Fibroblast of lung (primary cell): ENCODE measurements at regions not wholly inside any gene's neighbourhood (a gene's known extent, or its start where the extent isn't known, plus 50 kb on each side); places are given as distances from the start of the nearest gene placed in this dataset.

Experiments
- DNase-seq, 2 donors: peaks; one replicate each; pipeline versions ENCODE4 v3.0.0 to v3.0.0-alpha.2; 2010; ENCODE audit warnings: low read depth in 2 of 2
- H2AFZ ChIP-seq: 2 replicates; pipeline ENCODE4 v1.5.1; 2012; ENCODE audit warnings: low read length, control low read depth, inconsistent platforms
- H3K27ac ChIP-seq: 2 replicates; pipeline ENCODE4 v1.5.1; 2011; ENCODE audit warnings: low read length, control low read depth; ENCODE audit not compliant: insufficient read depth
- H3K27me3 ChIP-seq: 2 replicates; pipeline ENCODE4 v1.5.1; 2011; ENCODE audit warnings: mild to moderate bottlenecking, low read length; ENCODE audit not compliant: control insufficient read depth, insufficient read depth
- H3K36me3 ChIP-seq: 2 replicates; pipeline ENCODE4 v1.5.1; 2011; ENCODE audit warnings: low read length; ENCODE audit not compliant: control insufficient read depth, insufficient read depth
- H3K4me1 ChIP-seq: 2 replicates; pipeline ENCODE4 v1.5.1; 2011; ENCODE audit warnings: low read length; ENCODE audit not compliant: control insufficient read depth, insufficient read depth; ENCODE audit errors: extremely low read depth
- H3K4me2 ChIP-seq: 2 replicates; pipeline ENCODE4 v1.5.1; 2011; ENCODE audit warnings: low read length, control low read depth; ENCODE audit not compliant: insufficient read depth; ENCODE audit errors: extremely low read depth
- H3K4me3 ChIP-seq, 4 experiments: fragments of 200-600 bp in 1 of 4; sonication (generic) in 1 of 4; replicated peaks in 1 of 4; 2 replicates each; pipeline ENCODE4 v1.5.1; 2011 to 2016; ENCODE audit warnings: low read length in 4 of 4, low read depth in 3 of 4, mild to moderate bottlenecking in 3 of 4, control low read depth in 2 of 4, inconsistent platforms in 1 of 4, mixed read lengths in 1 of 4; ENCODE audit not compliant: insufficient read depth in 1 of 4; ENCODE audit errors: control extremely low read depth in 1 of 4
- H3K79me2 ChIP-seq: 2 replicates; pipeline ENCODE4 v1.5.1; 2012; ENCODE audit warnings: mild to moderate bottlenecking, low read length, inconsistent platforms; ENCODE audit not compliant: control insufficient read depth, insufficient read depth
- H3K9ac ChIP-seq: 2 replicates; pipeline ENCODE4 v1.5.1; 2011; ENCODE audit warnings: mild to moderate bottlenecking, low read length, control low read depth; ENCODE audit not compliant: insufficient read depth
- H3K9me3 ChIP-seq: 2 replicates; pipeline ENCODE4 v1.5.1; 2012; ENCODE audit warnings: low read depth, low read length; ENCODE audit not compliant: control insufficient read depth, insufficient read depth
- H4K20me1 ChIP-seq: 2 replicates; pipeline ENCODE4 v1.5.1; 2011; ENCODE audit warnings: low read length; ENCODE audit not compliant: control insufficient read depth, insufficient read depth; ENCODE audit errors: extremely low read depth
- EZH2 ChIP-seq: IDR thresholded peaks from 2 replicates; pipeline ENCODE4 v1.5.1; 2012; ENCODE audit warnings: low read length, control low read depth, mild to moderate bottlenecking; ENCODE audit errors: missing control alignments
- TF ChIP-seq, protein P1 (sequence below), 2 donors: IDR thresholded peaks in 1 of 2; conservative IDR thresholded peaks in 1 of 2; 1 replicate in 1 of 2; 2 replicates in 1 of 2; pipeline ENCODE4 v1.5.1; 2011 to 2012; ENCODE audit warnings: low read length in 2 of 2, control low read depth in 1 of 2, inconsistent platforms in 1 of 2, low read depth in 1 of 2, mild to moderate bottlenecking in 1 of 2

DNA sequence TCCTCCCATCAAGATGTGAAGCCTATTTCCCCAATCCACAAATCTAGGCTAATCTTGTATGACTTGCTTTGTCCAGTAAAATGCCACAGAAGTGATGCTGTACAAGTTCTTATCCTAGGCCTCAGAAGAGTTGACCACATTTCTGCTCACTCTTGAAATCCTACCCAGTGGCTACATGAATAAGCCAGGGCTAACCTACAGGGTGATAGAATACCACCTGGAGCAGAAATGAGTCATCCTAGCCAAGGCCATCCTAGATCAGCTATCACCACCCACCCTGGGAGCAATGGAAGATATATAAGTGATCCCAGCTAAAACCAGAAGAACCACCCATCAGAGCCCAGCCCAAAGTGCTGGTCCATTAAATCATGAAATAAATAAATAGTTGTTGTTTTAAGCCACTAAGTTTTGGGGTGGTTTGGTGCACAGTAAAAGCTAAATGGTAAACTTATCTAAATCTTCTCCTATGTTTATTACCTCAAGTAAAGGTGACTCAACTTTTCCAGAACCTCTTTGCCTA lies 105.1 kb downstream of the RPS29 start:
- Histone ChIP-seq H4K20me1 (no peaks in the 10 kb centered on the region), H3K4me1 (no peaks in the 10 kb centered on the region), H3K27me3 (no peaks in the 10 kb centered on the region), H3K27ac (no peak overlapping the region), H3K79me2 (no peaks in the 10 kb centered on the region), H3K9ac (no peak overlapping the region), H3K4me3 (no peak overlapping the region), H3K36me3 (no peaks in the 10 kb centered on the region), H3K4me2 (no peak overlapping the region), H2AFZ (no peak overlapping the region), H3K9me3 (no peaks in the 10 kb centered on the region)
- TF ChIP-seq, protein P1, sequence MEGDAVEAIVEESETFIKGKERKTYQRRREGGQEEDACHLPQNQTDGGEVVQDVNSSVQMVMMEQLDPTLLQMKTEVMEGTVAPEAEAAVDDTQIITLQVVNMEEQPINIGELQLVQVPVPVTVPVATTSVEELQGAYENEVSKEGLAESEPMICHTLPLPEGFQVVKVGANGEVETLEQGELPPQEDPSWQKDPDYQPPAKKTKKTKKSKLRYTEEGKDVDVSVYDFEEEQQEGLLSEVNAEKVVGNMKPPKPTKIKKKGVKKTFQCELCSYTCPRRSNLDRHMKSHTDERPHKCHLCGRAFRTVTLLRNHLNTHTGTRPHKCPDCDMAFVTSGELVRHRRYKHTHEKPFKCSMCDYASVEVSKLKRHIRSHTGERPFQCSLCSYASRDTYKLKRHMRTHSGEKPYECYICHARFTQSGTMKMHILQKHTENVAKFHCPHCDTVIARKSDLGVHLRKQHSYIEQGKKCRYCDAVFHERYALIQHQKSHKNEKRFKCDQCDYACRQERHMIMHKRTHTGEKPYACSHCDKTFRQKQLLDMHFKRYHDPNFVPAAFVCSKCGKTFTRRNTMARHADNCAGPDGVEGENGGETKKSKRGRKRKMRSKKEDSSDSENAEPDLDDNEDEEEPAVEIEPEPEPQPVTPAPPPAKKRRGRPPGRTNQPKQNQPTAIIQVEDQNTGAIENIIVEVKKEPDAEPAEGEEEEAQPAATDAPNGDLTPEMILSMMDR (conservative IDR thresholded peaks at IDR 0.05 in 1 of 2, IDR thresholded peaks at IDR 0.05 in 1 of 2; ENCODE audit: low read depth in 1 of 2, low read length in 2 of 2) = no peak
- no peak for TF ChIP-seq EZH2
- DNase-seq = no peak

DNA sequence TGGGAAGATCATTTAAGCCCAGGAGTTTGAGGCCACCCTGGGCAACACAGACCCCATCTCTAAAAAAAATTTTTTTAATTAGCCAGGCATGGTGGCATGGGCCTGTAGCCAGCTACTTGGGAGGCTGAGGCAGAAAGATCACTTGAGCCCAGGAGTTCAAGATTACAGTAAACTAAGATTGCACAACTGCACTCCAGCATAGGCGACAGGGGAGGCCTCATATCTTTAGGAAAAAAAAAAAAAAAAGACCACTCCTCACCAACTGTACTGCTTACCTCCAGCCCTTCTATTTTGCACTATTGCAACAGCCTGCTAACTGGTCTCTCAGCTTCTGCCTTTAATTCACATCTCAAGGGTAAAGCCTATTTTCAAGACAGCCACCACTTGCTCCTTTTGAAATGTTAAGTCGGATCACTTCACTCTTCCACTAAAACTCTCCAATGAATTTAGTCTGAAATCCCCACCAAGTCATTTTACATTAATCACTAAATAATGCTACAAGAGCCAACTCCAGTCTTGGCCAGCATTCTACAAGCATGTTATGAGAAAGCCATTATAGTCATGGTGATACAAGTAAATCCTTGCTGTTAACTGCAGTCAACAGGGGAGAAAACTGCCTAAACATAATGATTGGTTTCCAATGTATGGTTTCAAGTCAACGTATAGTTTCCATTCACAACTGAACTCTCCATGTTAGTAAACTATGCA lies 106.0 kb downstream of the RPS29 start:
- Histone ChIP-seq H3K4me2 (no peak overlapping the region), H3K9ac (no peak overlapping the region), H3K36me3 (no peaks in the 10 kb centered on the region), H2AFZ (no peak overlapping the region), H3K79me2 (no peaks in the 10 kb centered on the region), H4K20me1 (no peaks in the 10 kb centered on the region), H3K4me3 (no peak overlapping the region), H3K9me3 (no peaks in the 10 kb centered on the region), H3K4me1 (no peaks in the 10 kb centered on the region), H3K27me3 (no peaks in the 10 kb centered on the region), H3K27ac (no peak overlapping the region)
- DNase-seq = no peak
- TF ChIP-seq, protein P1 (conservative IDR thresholded peaks at IDR 0.05 in 1 of 2, IDR thresholded peaks at IDR 0.05 in 1 of 2; ENCODE audit: low read depth in 1 of 2, low read length in 2 of 2) = no peak
- no peak for TF ChIP-seq EZH2

DNA sequence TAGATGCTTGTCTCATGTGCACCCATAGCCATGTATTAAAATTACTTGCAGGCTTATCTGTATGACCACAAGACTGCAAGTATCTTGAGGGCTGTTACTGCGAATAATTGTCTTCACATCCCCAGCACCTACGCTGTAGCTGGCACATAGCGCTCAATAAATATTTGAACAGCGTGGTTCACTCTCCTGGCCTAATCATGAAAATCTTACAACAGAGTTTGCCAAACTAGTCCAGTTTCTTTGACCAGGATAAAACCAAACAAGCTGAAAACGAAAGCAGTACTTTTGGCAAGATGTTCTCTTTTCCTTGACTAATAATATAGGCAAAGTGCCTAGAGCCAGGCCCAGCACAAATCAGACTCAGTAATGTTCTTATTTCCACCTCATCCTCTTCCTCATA lies 106.7 kb downstream of the RPS29 start:
- Histone ChIP-seq H3K27me3 (no peaks in the 10 kb centered on the region), H3K4me1 (no peaks in the 10 kb centered on the region), H3K36me3 (no peaks in the 10 kb centered on the region), H3K79me2 (no peaks in the 10 kb centered on the region), H3K27ac (no peak overlapping the region), H3K9ac (no peak overlapping the region), H3K4me3 (no peak overlapping the region), H2AFZ (peak overlapping the region; percentile 8), H3K9me3 (no peaks in the 10 kb centered on the region), H3K4me2 (no peak overlapping the region), H4K20me1 (no peaks in the 10 kb centered on the region)
- DNase-seq = peak; percentile 2 to 9
- TF ChIP-seq EZH2 = no peak
- TF ChIP-seq, protein P1 (conservative IDR thresholded peaks at IDR 0.05 in 1 of 2, IDR thresholded peaks at IDR 0.05 in 1 of 2; ENCODE audit: low read depth in 1 of 2, low read length in 2 of 2) = no peak
